Liver (tissue), 8 donors: ENCODE measurements at regions not wholly inside any gene's neighbourhood (a gene's known extent, or its start where the extent isn't known, plus 50 kb on each side); places are given as distances from the start of the nearest gene placed in this dataset.
"Not testable (repeated sequence)": the region's sequence is repeated elsewhere in the genome, so short reads cannot be mapped to it uniquely, and the experiment has no call there.

Experiments
- DNase-seq: peaks from one replicate; pipeline ENCODE4 v3.0.0-alpha.2; 2017; ENCODE audit warnings: low spot score
- H3K27ac ChIP-seq, 2 donors: one replicate each; pipeline ENCODE4 v1.7.0; 2013; ENCODE audit warnings: inconsistent platforms in 2 of 2, low read length in 2 of 2, control low read depth in 1 of 2, low read depth in 1 of 2, mild to moderate bottlenecking in 1 of 2
- H3K27me3 ChIP-seq, 4 donors: one replicate each; pipeline versions ENCODE4 v1.6.1 to v1.7.0; 2013; ENCODE audit warnings: low read length in 3 of 4, inconsistent platforms in 1 of 4, mild to moderate bottlenecking in 1 of 4, moderate library complexity in 1 of 4; ENCODE audit not compliant: control insufficient read depth in 4 of 4, insufficient read depth in 4 of 4
- H3K36me3 ChIP-seq, 4 donors: one replicate each; pipeline versions ENCODE4 v1.6.1 to v1.7.0; 2013; ENCODE audit warnings: low read length in 3 of 4, mild to moderate bottlenecking in 3 of 4, low read depth in 1 of 4, moderate library complexity in 1 of 4; ENCODE audit not compliant: control insufficient read depth in 4 of 4, insufficient read depth in 3 of 4
- H3K4me1 ChIP-seq, 4 donors: one replicate each; pipeline versions ENCODE4 v1.6.1 to v1.7.0; 2013; ENCODE audit warnings: low read length in 3 of 4, mild to moderate bottlenecking in 3 of 4, moderate library complexity in 1 of 4; ENCODE audit not compliant: control insufficient read depth in 4 of 4, insufficient read depth in 4 of 4
- H3K4me3 ChIP-seq, 3 donors: one replicate each; pipeline versions ENCODE4 v1.6.1 to v1.7.0; 2013; ENCODE audit warnings: low read length in 3 of 3, control low read depth in 1 of 3, low read depth in 1 of 3, mild to moderate bottlenecking in 1 of 3
- H3K9ac ChIP-seq, 2 donors: one replicate each; pipeline ENCODE4 v1.7.0; 2013; ENCODE audit warnings: low read length in 2 of 2, mild to moderate bottlenecking in 2 of 2, moderate library complexity in 2 of 2, control low read depth in 1 of 2, low read depth in 1 of 2
- H3K9me3 ChIP-seq, 4 donors: one replicate each; pipeline versions ENCODE4 v1.6.1 to v1.7.0; 2013; ENCODE audit warnings: low read length in 3 of 4; ENCODE audit not compliant: control insufficient read depth in 4 of 4
- ATF3 ChIP-seq: IDR thresholded peaks from 2 replicates; pipeline ENCODE4 v1.6.1; 2016; ENCODE audit warnings: antibody characterized with exemption
- CTCF ChIP-seq: fragments of 150-350 bp; IDR thresholded peaks from 2 replicates; pipeline ENCODE4 v1.5.1; 2017; ENCODE audit warnings: improper control_type of control experiment, low read depth, low read length; ENCODE audit not compliant: missing input control
- EGR1 ChIP-seq, 2 donors: IDR thresholded peaks; 2 replicates each; pipeline ENCODE4 v1.6.1; 2016 to 2018; ENCODE audit warnings: antibody characterized with exemption in 2 of 2, low read depth in 2 of 2
- FOXA2 ChIP-seq: IDR thresholded peaks from 2 replicates; pipeline ENCODE4 v1.6.1; 2016; ENCODE audit warnings: antibody characterized with exemption
- GABPA ChIP-seq, 2 donors: IDR thresholded peaks in 1 of 2; conservative IDR thresholded peaks in 1 of 2; 2 replicates each; pipeline ENCODE4 v1.6.1; 2016; ENCODE audit warnings: antibody characterized with exemption in 2 of 2, mild to moderate bottlenecking in 1 of 2, moderate library complexity in 1 of 2
- JUND ChIP-seq, 2 donors: IDR thresholded peaks; 2 replicates each; pipeline ENCODE4 v1.6.1; 2016; ENCODE audit warnings: antibody characterized with exemption in 2 of 2
- MAX ChIP-seq: IDR thresholded peaks from 2 replicates; pipeline ENCODE4 v1.6.1; 2016; ENCODE audit warnings: antibody characterized with exemption
- NR2F2 ChIP-seq: IDR thresholded peaks from 2 replicates; pipeline ENCODE4 v1.6.1; 2016; ENCODE audit warnings: antibody characterized with exemption
- RAD21 ChIP-seq, 2 donors: IDR thresholded peaks; 2 replicates each; pipeline ENCODE4 v1.6.1; 2016; ENCODE audit warnings: antibody characterized with exemption in 2 of 2, mild to moderate bottlenecking in 2 of 2
- REST ChIP-seq: IDR thresholded peaks from 2 replicates; pipeline ENCODE4 v1.6.1; 2016; ENCODE audit warnings: antibody characterized with exemption, mild to moderate bottlenecking
- RXRA ChIP-seq, 2 donors: IDR thresholded peaks; 2 replicates each; pipeline ENCODE4 v1.6.1; 2017 to 2018; ENCODE audit warnings: antibody characterized with exemption in 2 of 2, mild to moderate bottlenecking in 1 of 2
- SP1 ChIP-seq: IDR thresholded peaks from 2 replicates; pipeline ENCODE4 v1.6.1; 2018; ENCODE audit warnings: antibody characterized with exemption, mild to moderate bottlenecking
- TAF1 ChIP-seq: conservative IDR thresholded peaks from 2 replicates; pipeline ENCODE4 v1.6.1; 2016; ENCODE audit warnings: antibody characterized with exemption, mild to moderate bottlenecking
- ZBTB33 ChIP-seq: IDR thresholded peaks from 2 replicates; pipeline ENCODE4 v1.6.1; 2016; ENCODE audit warnings: antibody characterized with exemption
- WGBS: extraction: QIAGEN DNeasy Blood & Tissue Kit; methylation state at CpG from one replicate; pipeline ENCODE4 v1.1.7; 2013; 5-methylcytosine and 5-hydroxymethylcytosine counted together
- donor health status: healthy.
- donor health status: healthy.
- donor health status: healthy.
- donor health status: healthy.
- donor health status: healthy.

- H3K4me1 ChIP-seq, result no peaks in the 10 kb centered on the region
- no peak overlapping the region for H3K9ac ChIP-seq
- DNase-seq, result no peak
- H3K9me3 ChIP-seq, result no peaks in the 10 kb centered on the region
- H3K36me3 ChIP-seq, result no peaks in the 10 kb centered on the region
- no peaks in the 10 kb centered on the region for H3K27me3 ChIP-seq
- no peak overlapping the region for H3K4me3 ChIP-seq
- no peak for TF ChIP-seq EGR1 (IDR thresholded peaks at IDR 0.05; ENCODE audit: low read depth in 2 of 2)
- TF ChIP-seq SP1, result no peak
- TF ChIP-seq CTCF, result no peak
- no peak for TF ChIP-seq TAF1
- TF ChIP-seq RXRA (IDR thresholded peaks at IDR 0.05), result peak; percentile 59 to 63
- WGBS, result 60% methylated on average over 2 of the region's 2 CpGs
- H3K27ac ChIP-seq, result no peak overlapping the region
These were observed 815.7 kb downstream of the SEMA5A start for GRCh38 chr5:8730194-8730593.

- not testable (repeated sequence) for H3K4me1 ChIP-seq, H3K9me3 ChIP-seq, H3K9ac ChIP-seq, H3K27ac ChIP-seq, H3K36me3 ChIP-seq, H3K4me3 ChIP-seq, DNase-seq, H3K27me3 ChIP-seq
- WGBS, result 81% methylated on average over 7 of the region's 7 CpGs
These were observed 814.8 kb downstream of the SEMA5A start for GRCh38 chr5:8731110-8731509.

- DNase-seq, result no peak
- no peak overlapping the region for H3K9ac ChIP-seq
- TF ChIP-seq MAX (no peak), GABPA (IDR thresholded peaks at IDR 0.05 in 1 of 2, conservative IDR thresholded peaks at IDR 0.05 in 1 of 2) (no peak), JUND (IDR thresholded peaks at IDR 0.05) (no peak)
- no peaks in the 10 kb centered on the region for H3K36me3 ChIP-seq
- WGBS, result 63% methylated on average over 7 of the region's 7 CpGs
- H3K4me1 ChIP-seq, result no peaks in the 10 kb centered on the region
- H3K27ac ChIP-seq, result no peak overlapping the region
- no peaks in the 10 kb centered on the region for H3K27me3 ChIP-seq
- H3K9me3 ChIP-seq, result no peaks in the 10 kb centered on the region
- H3K4me3 ChIP-seq, result no peak overlapping the region
These were observed 805.3 kb downstream of the SEMA5A start for GRCh38 chr5:8740595-8740994.

GRCh38 chr5:8749556-8749955 is 796.3 kb downstream of the SEMA5A start:
- Histone ChIP-seq H3K27ac (no peak overlapping the region), H3K27me3 (peaks cover 0 to 3% (median 0%) of the 10 kb centered on the region in 4 donors), H3K4me3 (no peak overlapping the region), H3K36me3 (no peaks in the 10 kb centered on the region), H3K4me1 (no peaks in the 10 kb centered on the region), H3K9me3 (no peaks in the 10 kb centered on the region), H3K9ac (no peak overlapping the region)
- 93% methylated on average over 2 of the region's 2 CpGs for WGBS
- no peak for DNase-seq
- TF ChIP-seq ZBTB33, result no peak
- no peak for TF ChIP-seq FOXA2
- TF ChIP-seq TAF1, result no peak
- no peak for TF ChIP-seq ATF3
- TF ChIP-seq MAX, result no peak
- no peak for TF ChIP-seq RAD21 (IDR thresholded peaks at IDR 0.05)
- TF ChIP-seq REST, result no peak
- TF ChIP-seq NR2F2, result no peak
- no peak for TF ChIP-seq EGR1 (IDR thresholded peaks at IDR 0.05; ENCODE audit: low read depth in 2 of 2)
